Vagina (tissue), 2 donors: ENCODE measurements at regions not wholly inside any gene's neighbourhood (a gene's known extent, or its start where the extent isn't known, plus 50 kb on each side); places are given as distances from the start of the nearest gene placed in this dataset.
A peak's percentile ranks its signal among the peaks of the same experiment; 100 is the strongest.

Source experiments
- DNase-seq, 2 donors: peaks; one replicate each; pipeline ENCODE4 v3.0.0-alpha.2; 2017; ENCODE audit errors: extremely low spot score in 2 of 2
- H3K27ac ChIP-seq: fragments of 200-600 bp; sonication (generic); one replicate; pipeline ENCODE4 v1.5.1; 2019
- H3K27me3 ChIP-seq: fragments of 200-600 bp; sonication (generic); one replicate; pipeline ENCODE4 v1.5.1; 2019
- H3K36me3 ChIP-seq, 2 donors: fragments of 200-600 bp; sonication (generic); one replicate each; pipeline ENCODE4 v1.5.1; 2017 to 2019
- H3K4me1 ChIP-seq: fragments of 200-600 bp; sonication (generic); one replicate; pipeline ENCODE4 v1.5.1; 2019
- H3K4me3 ChIP-seq, 2 donors: fragments of 200-600 bp; sonication (generic); 1 replicate in 1 of 2; 2 replicates in 1 of 2; pipeline ENCODE4 v1.5.1; 2016 to 2019
- H3K9me3 ChIP-seq: fragments of 200-600 bp; sonication (generic); one replicate; pipeline ENCODE4 v1.5.1; 2019
- CTCF ChIP-seq, 3 experiments: fragments of 450-650 bp in 2 of 3; fragments of 200-600 bp in 1 of 3; sonication (generic) in 1 of 3; IDR thresholded peaks; one replicate each; pipeline ENCODE4 v1.5.1; 2017 to 2019; ENCODE audit warnings: antibody characterized with exemption in 3 of 3, mild to moderate bottlenecking in 2 of 3, moderate library complexity in 2 of 3
- POLR2A ChIP-seq, 2 donors: fragments of 450-650 bp; IDR thresholded peaks; one replicate each; pipeline ENCODE4 v1.6.1; 2017; ENCODE audit warnings: antibody characterized with exemption in 2 of 2, mild to moderate bottlenecking in 2 of 2, moderate library complexity in 2 of 2
- POLR2AphosphoS5 ChIP-seq, 2 donors: sonication (generic); formaldehyde crosslinking; IDR thresholded peaks; one replicate each; pipeline ENCODE4 v1.9.0; 2017; ENCODE audit warnings: antibody characterized with exemption in 2 of 2, mild to moderate bottlenecking in 2 of 2, low read depth in 1 of 2; ENCODE audit not compliant: insufficient read depth in 1 of 2
- intact Hi-C: fragments of 100-400 bp; cut with DNase I; formaldehyde crosslinking; loops from one replicate; pipeline ENCODE4 v1.15.1; 2023

GRCh38 chr3:153289334-153289808 is 127.3 kb downstream of the RAP2B start:
- TF ChIP-seq CTCF (IDR thresholded peaks at IDR 0.05) (no peak), POLR2A (IDR thresholded peaks at IDR 0.05) (no peak), POLR2AphosphoS5 (IDR thresholded peaks at IDR 0.05; ENCODE audit: insufficient read depth in 1 of 2, low read depth in 1 of 2) (no peak)

GRCh38 chr3:153290268-153291015 is 128.4 kb downstream of the RAP2B start:
- Histone ChIP-seq H3K4me3 (no peak overlapping the region), H3K9me3 (no peaks in the 10 kb centered on the region), H3K4me1 (peaks cover 17% of the 10 kb centered on the region), H3K36me3 (no peaks in the 10 kb centered on the region), H3K27me3 (no peaks in the 10 kb centered on the region), H3K27ac (peak overlapping the region; percentile 53)
- intact Hi-C loops = no loop called here
- TF ChIP-seq POLR2AphosphoS5 (IDR thresholded peaks at IDR 0.05; ENCODE audit: insufficient read depth in 1 of 2, low read depth in 1 of 2) (no peak), POLR2A (IDR thresholded peaks at IDR 0.05) (no peak), CTCF (IDR thresholded peaks at IDR 0.05) (no peak)
- DNase-seq = no peak

More at GRCh38 chr3:153289334-153289808, 127.3 kb downstream of the RAP2B start:
- intact Hi-C loops = no loop called here
- Histone ChIP-seq H3K4me1 (peaks cover 27% of the 10 kb centered on the region), H3K27ac (no peak overlapping the region), H3K4me3 (no peak overlapping the region), H3K36me3 (no peaks in the 10 kb centered on the region), H3K9me3 (no peaks in the 10 kb centered on the region), H3K27me3 (no peaks in the 10 kb centered on the region)
- DNase-seq = no peak

GRCh38 chr3:153291059-153291685 is 129.1 kb downstream of the RAP2B start:
- H3K36me3 ChIP-seq = no peaks in the 10 kb centered on the region
- TF ChIP-seq CTCF (IDR thresholded peaks at IDR 0.05) = no peak
- no peak for TF ChIP-seq POLR2A (IDR thresholded peaks at IDR 0.05)
- no peak for TF ChIP-seq POLR2AphosphoS5 (IDR thresholded peaks at IDR 0.05; ENCODE audit: insufficient read depth in 1 of 2, low read depth in 1 of 2)
- intact Hi-C loops = no loop called here
- no peaks in the 10 kb centered on the region for H3K27me3 ChIP-seq
- no peak overlapping the region for H3K4me3 ChIP-seq
- no peaks in the 10 kb centered on the region for H3K9me3 ChIP-seq
- peaks cover 10% of the 10 kb centered on the region for H3K4me1 ChIP-seq
- no peak for DNase-seq
- peak overlapping the region; percentile 53 for H3K27ac ChIP-seq

- DNase-seq = no peak
- Histone ChIP-seq H3K4me1 (peaks cover 9% of the 10 kb centered on the region), H3K27ac (no peak overlapping the region), H3K4me3 (no peak overlapping the region), H3K36me3 (no peaks in the 10 kb centered on the region), H3K9me3 (no peaks in the 10 kb centered on the region), H3K27me3 (no peaks in the 10 kb centered on the region)
- no peak for TF ChIP-seq CTCF (IDR thresholded peaks at IDR 0.05)
- peak in 1 of 2 donors; percentile 65 for TF ChIP-seq POLR2AphosphoS5 (IDR thresholded peaks at IDR 0.05; ENCODE audit: insufficient read depth in 1 of 2, low read depth in 1 of 2)
- no peak for TF ChIP-seq POLR2A (IDR thresholded peaks at IDR 0.05)
- intact Hi-C loops = no loop called here
These were observed 131.2 kb downstream of the RAP2B start for GRCh38 chr3:153293265-153293664.

GRCh38 chr3:153295901-153296300 is 133.9 kb downstream of the RAP2B start:
- Histone ChIP-seq H3K27me3 (no peaks in the 10 kb centered on the region), H3K4me1 (no peaks in the 10 kb centered on the region), H3K9me3 (no peaks in the 10 kb centered on the region), H3K4me3 (no peak overlapping the region), H3K36me3 (no peaks in the 10 kb centered on the region), H3K27ac (no peak overlapping the region)
- DNase-seq = no peak
- TF ChIP-seq CTCF (IDR thresholded peaks at IDR 0.05) (no peak), POLR2A (IDR thresholded peaks at IDR 0.05) (no peak), POLR2AphosphoS5 (IDR thresholded peaks at IDR 0.05; ENCODE audit: insufficient read depth in 1 of 2, low read depth in 1 of 2) (no peak)
- intact Hi-C loops = no loop called here
